ENCODE measurements at regions not wholly inside any gene's neighbourhood (a gene's known extent, or its start where the extent isn't known, plus 50 kb on each side); places are given as distances from the start of the nearest gene placed in this dataset.
A peak's percentile ranks its signal among the peaks of the same experiment; 100 is the strongest.

- peak; percentile 86 for FAIRE-seq
- TF ChIP-seq RXRA (IDR thresholded peaks at IDR 0.05; ENCODE audit: insufficient read depth, low read depth, low read length) (no peak), TBP (IDR thresholded peaks at IDR 0.05; ENCODE audit: low read depth, low read length) (no peak), ZNF274 (IDR thresholded peaks at IDR 0.05; ENCODE audit: borderline replicate concordance, extremely low read depth, low read length) (no peak), NANOG (IDR thresholded peaks at IDR 0.05; ENCODE audit: insufficient read depth, low read depth, low read length, poor library complexity, severe bottlenecking) (no peak), YY1 (IDR thresholded peaks at IDR 0.05; ENCODE audit: low read depth, low read length) (no peak; the same call in 1 of the 2 replicates), TEAD4 (IDR thresholded peaks at IDR 0.05; ENCODE audit: low read depth, low read length) (peak; percentile 19; the same call in 1 of the 2 replicates), RAD21 (IDR thresholded peaks at IDR 0.05 in 1 of 2, conservative IDR thresholded peaks at IDR 0.05 in 1 of 2; ENCODE audit: low read depth in 2 of 2, low read length in 2 of 2) (peak; percentile 77 to 83), CTCF (IDR thresholded peaks at IDR 0.05; ENCODE audit: control extremely low read depth in 1 of 3, insufficient read depth in 1 of 3, low read depth in 1 of 3, low read length in 3 of 3) (peak; percentile 67 to 82 (median 77)), KDM4A (IDR thresholded peaks at IDR 0.05; ENCODE audit: low read depth, low read length, severe bottlenecking) (no peak), EP300 (IDR thresholded peaks at IDR 0.05; ENCODE audit: borderline replicate concordance in 1 of 2, low read depth in 2 of 2, low read length in 2 of 2) (peak in 1 of 2 experiments; percentile 27; a peak in 1 of 3 replicates), CREB1 (IDR thresholded peaks at IDR 0.05) (0 out of 2 replicates have a peak, but pooled peaks have one; percentile 31)
These were observed 114.9 kb upstream of the NFIB start for GRCh38 chr9:14428781-14429230.

More at GRCh38 chr9:14428781-14429230, 114.9 kb upstream of the NFIB start:
- Histone ChIP-seq H2AK5ac (ENCODE audit: low read depth, low read length) (no peak overlapping the region), H3K9ac (replicated peaks in 1 of 4; ENCODE audit: extremely low read depth in 1 of 4, low read depth in 3 of 4, low read length in 3 of 4) (no peak overlapping the region), H3K23me2 (ENCODE audit: low read depth, low read length) (no peaks in the 10 kb centered on the region), H4K91ac (replicated peaks; ENCODE audit: insufficient read length, low read length) (peak overlapping the region; percentile 38), H2BK5ac (ENCODE audit: low read depth, low read length) (no peak overlapping the region), H2AFZ (ENCODE audit: low read length) (peak overlapping the region; percentile 27), H3K27ac (ENCODE audit: low read depth, low read length) (no peak overlapping the region), H3K9me3 (ENCODE audit: insufficient read depth in 2 of 2, low read depth in 1 of 2, low read length in 1 of 2) (no peaks in the 10 kb centered on the region), H2BK120ac (replicated peaks; ENCODE audit: low read depth, low read length) (no peak overlapping the region), H3K4me3 (ENCODE audit: extremely low read depth in 1 of 4, insufficient read depth in 2 of 4, low read depth in 3 of 4, low read length in 4 of 4) (no peak overlapping the region), H4K5ac (ENCODE audit: insufficient read length, low read depth, low read length) (no peak overlapping the region), H3K79me2 (ENCODE audit: control insufficient read depth in 1 of 2, insufficient read depth in 2 of 2, low read length in 2 of 2) (no peaks in the 10 kb centered on the region), H3K56ac (replicated peaks; ENCODE audit: insufficient read length, low read depth, low read length) (no peak overlapping the region), H2BK12ac (ENCODE audit: low read depth, low read length) (no peak overlapping the region), H3K4me2 (ENCODE audit: insufficient read depth in 1 of 2, low read depth in 2 of 2, low read length in 2 of 2) (no peak overlapping the region), H2BK20ac (ENCODE audit: low read length) (no peak overlapping the region), H3K4ac (replicated peaks; ENCODE audit: insufficient read length, low read depth, low read length) (no peak overlapping the region), H3K14ac (ENCODE audit: insufficient read length) (no peak overlapping the region), H3K79me1 (ENCODE audit: low read depth, low read length) (no peaks in the 10 kb centered on the region), H4K8ac (ENCODE audit: extremely low read depth, insufficient read depth, low read length) (no peak overlapping the region), H3K18ac (ENCODE audit: extremely low read depth, low read length) (no peak overlapping the region), H3K36me3 (ENCODE audit: control insufficient read depth in 2 of 4, insufficient read depth in 4 of 4, low read length in 3 of 4) (no peaks in the 10 kb centered on the region), H3K4me1 (replicated peaks in 1 of 4; ENCODE audit: control insufficient read depth in 3 of 4, insufficient read depth in 4 of 4, low read length in 3 of 4) (peaks cover 2 to 14% (median 8%) of the 10 kb centered on the region in 4 experiments; a peak in 5 of 7 replicates), H4K20me1 (replicated peaks in 1 of 2; ENCODE audit: control insufficient read depth in 1 of 2, insufficient read depth in 2 of 2, low read length in 2 of 2) (no peaks in the 10 kb centered on the region), H3K27me3 (replicated peaks in 1 of 4; ENCODE audit: control insufficient read depth in 3 of 4, extremely low read depth in 1 of 4, insufficient read depth in 3 of 4, low read length in 3 of 4) (no peaks in the 10 kb centered on the region), H2BK15ac (ENCODE audit: low read length) (no peak overlapping the region), H3K23ac (ENCODE audit: insufficient read length) (no peak overlapping the region)
- CTCF ChIA-PET (ENCODE audit: partially characterized antibody) = interaction anchor here (0.6 to 7.3 kb wide), 30 partner anchors 10 to 1081 kb away, joined by 3 to 85 read pairs (median 4); no protein-coding TSS in a partner anchor
- peak; percentile 41 to 92 for DNase-seq (ENCODE audit: low read depth in 1 of 2, low spot score in 2 of 2)
- POLR2A ChIA-PET (ENCODE audit: partially characterized antibody) = no interaction called here
- 18% methylated on average over 11 of the region's 11 CpGs; no CpG with 5 or more reads in 1 of the 2 experiments for WGBS, 2 experiments (ENCODE audit: extremely low coverage in 1 of 2, insufficient coverage in 1 of 2, insufficient read length in 1 of 2, insufficient replicate concordance in 2 of 2, low coverage in 1 of 2, low lambda C conversion rate in 2 of 2, missing lambda C conversion rate in 1 of 2)
